ENCODE measurements at regions not wholly inside any gene's neighbourhood (a gene's known extent, or its start where the extent isn't known, plus 50 kb on each side); places are given as distances from the start of the nearest gene placed in this dataset.
"Not testable (repeated sequence)": the region's sequence is repeated elsewhere in the genome, so short reads cannot be mapped to it uniquely, and the experiment has no call there.

DNA sequence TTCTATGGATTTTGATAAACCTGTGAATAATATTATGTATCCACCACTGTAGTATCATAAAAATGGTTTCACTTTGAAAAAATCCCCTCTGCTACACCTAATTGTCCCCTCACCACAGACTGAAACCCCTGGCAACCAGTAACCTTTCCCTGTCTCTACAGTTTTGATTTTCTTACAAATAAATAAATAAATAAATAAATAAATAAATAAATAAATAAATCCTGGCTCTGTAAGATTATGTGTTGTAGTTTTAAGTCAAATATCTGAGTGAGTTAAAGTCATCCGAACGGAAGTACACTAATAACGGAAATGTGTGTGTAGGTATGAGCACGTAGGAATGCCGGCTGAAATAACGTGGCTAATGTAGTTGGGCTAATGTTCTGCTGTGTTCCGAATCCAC, 641.5 kb downstream of the GABRG1 start:
- DNase-seq (ENCODE audit: low read depth) = no peak

DNA sequence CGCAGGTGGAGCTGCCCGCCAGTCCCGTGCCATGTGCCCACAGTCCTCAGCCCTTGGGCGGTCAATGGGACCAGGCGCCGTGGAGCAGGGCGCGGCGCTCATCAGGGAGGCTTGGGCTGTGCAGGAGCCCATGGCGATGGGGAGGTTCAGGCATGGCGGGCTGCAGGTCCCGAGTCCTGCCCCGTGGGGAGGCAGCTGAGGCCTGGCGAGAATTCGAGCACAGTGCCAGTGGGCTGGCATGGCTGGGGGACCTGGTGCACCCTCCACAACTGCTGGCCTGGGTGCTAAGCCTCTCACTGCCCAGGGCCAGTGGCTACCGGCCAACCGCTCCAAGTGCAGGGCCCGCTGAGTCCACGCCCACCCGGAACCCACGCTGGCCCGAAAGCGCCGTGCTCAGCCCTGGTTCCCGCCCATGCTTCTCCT, 646.5 kb downstream of the GABRG1 start:
- no peak for DNase-seq (ENCODE audit: low read depth)

DNA sequence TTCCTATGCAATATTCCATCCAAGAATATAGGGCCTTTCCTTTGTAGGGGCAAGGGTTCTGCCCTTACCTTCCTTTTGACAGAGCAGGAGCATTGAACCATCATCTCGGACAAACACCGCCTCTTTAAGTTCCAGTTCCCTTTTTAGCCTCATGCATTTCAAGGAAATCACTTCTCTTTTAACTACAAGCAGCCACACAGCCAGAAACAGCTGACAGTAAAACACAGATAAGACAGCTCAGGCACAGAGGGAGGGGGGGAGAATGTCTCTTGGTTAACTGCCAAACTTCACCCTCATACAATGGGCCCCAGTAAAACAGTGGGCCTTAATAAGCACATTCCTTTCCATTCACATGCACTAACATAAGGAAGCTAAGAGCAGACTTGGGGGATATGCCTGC, 648.3 kb downstream of the GABRG1 start:
- DNase-seq (ENCODE audit: low read depth) = no peak

DNA sequence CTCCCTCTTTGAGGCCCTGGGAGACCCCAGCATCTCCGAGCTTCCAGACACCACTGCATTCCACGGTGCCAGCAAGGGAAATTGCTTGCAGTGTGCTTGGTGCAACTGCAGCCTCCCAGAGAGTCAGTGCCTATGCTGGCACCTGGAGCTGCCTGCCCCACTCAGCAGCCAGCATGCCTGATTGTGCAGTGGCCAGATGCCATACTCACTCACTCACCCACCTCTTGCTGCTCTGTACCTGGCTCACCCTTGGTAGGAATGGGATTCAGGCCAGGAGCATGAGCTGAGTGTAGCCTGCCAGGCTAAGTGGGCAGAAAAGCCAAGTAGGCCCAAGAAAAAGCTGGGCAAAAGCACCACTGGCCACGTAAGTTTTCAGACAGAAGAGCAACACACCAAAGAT, 651.4 kb downstream of the GABRG1 start:
- no peak for DNase-seq (ENCODE audit: low read depth)

DNA sequence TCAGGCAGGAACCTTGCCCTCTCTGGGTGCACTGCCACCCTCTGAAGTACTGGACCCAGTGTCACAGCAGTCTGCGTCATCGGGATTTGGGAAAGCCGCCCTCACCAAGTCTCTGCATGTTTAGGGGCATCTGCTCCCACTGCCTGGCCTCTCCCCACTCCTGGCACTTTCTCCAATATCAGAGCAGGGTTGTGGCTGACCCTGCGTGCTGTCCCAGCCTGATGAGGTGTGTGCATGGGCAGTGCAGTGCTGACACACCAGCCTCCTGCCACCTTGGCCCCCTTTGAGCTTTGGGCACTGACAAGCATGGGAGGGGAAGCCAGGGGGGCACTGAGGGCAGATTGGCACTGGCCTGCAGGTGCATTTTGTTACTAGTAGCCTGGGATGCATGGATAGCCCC, 652.5 kb downstream of the GABRG1 start:
- no peak for DNase-seq (ENCODE audit: low read depth)

GRCh38 chr4:45467157-45467556, 656.7 kb downstream of the GABRG1 start:
- no peak for DNase-seq (ENCODE audit: low read depth)

- DNase-seq (ENCODE audit: low read depth) = not testable (repeated sequence)
Measured at GRCh38 chr4:45460157-45460556, 663.7 kb downstream of the GABRG1 start.

GRCh38 chr4:45455217-45455616, 668.6 kb downstream of the GABRG1 start:
- no peak for DNase-seq (ENCODE audit: low read depth)

DNA sequence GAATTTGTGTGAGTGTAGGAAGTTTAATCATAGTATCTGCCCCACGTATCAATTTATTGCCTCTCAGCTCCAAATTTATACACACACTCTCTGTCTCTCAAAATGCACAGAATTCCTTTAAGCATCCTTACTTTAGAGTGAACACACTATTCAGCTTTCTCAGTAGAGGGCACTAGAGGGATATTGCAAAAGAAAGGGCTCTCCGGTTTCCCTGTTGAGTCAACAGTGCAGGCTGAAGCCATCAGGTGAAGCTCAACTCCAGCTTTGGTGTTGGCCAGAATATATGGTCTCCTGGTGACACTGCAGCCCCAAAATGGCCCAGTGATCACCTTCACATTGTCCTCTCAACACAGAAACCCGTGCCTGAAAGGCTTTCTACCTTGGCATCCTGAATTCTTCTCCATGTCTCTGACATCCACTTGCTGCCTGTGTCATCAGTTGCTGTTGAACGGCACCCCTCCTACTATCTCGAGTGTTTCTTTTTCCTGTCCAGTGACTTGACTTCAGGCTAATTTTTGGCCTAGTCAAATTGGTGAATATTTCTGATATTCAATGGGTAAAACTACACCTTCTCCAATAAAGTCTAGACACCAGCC, 670.5 kb downstream of the GABRG1 start:
- peak; percentile 49 for DNase-seq (ENCODE audit: low read depth)

DNA sequence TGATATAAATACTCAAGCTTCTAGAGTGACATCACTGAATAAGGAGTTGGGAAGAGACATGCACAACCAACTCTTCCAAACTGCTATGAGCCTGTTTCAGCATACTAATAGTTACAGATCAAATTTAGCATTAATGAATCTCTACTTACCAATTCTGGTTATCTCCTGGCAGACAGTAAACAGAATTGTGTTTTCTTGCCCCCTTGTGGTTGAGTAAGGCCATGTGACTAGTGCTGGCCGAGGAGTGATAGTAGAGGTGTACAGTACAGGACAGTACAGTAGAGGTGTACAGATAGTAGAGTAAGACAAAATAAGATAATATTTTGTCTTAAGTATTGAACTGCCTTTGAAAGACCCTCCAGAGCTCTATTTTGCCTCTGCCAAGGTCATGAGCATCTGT, 681.4 kb downstream of the GABRG1 start:
- DNase-seq (ENCODE audit: low read depth) = peak; percentile 12

DNA sequence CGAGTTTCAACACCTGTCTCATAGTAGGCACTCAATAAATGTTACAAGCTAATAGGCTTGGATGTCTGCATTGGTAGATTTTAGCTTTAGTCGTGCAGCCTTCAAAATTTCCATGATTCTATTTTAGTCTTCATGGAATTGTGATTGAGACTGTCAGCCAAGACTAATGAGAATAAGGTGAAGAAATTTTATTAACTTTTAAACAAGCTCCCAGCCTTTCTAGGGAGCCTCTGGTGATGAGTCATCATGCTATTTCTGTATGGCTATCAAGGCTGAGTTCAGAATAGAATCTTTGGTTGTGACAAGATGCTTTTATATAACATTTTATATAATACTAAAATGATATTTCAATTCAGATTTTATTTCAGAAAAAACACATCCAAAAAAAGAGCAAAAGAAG, 685.8 kb downstream of the GABRG1 start:
- no peak for DNase-seq (ENCODE audit: low read depth)

- DNase-seq (ENCODE audit: low read depth) = no peak
Measured at GRCh38 chr4:45437381-45437780, 686.5 kb downstream of the GABRG1 start.

DNA sequence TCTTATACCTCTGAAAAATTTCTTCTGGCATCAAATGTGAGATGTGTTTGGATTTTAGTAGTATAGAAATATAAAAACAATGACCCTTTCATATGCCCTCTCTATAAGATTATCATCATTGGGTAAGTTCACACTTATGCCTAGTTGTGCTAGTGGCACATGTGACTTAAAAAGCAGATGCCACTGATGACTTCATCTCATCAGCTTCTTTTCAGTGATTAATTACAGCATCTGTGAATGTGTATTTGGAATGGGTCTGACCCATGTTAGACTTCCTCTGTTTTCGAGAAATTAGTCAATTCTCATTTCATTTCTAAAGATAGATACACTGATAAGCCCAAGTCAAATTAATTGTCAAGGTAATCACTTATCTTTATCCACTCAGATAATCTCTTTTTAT, 698.7 kb downstream of the GABRG1 start:
- no peak for DNase-seq (ENCODE audit: low read depth)

DNA sequence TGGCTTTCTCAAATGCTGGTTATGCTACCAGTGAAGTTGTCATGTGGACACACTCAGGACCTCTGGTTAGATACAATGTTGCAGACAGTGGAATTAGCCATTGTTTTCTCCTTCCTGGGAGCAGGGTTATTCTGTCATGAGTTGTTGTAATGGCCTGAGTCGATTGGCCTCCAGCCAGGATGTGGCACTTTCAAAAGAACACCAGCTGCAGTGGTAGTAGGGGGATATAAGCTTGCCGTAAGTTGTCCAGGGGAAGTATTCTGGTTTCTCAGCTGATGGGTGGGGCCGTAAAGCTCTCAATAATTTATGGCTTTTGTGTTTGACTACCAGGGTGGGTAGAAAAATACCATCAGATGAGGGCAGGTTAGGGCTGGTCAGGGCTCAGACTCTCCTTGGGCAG, 697.5 kb upstream of the GNPDA2 start:
- no peak for DNase-seq (ENCODE audit: low read depth)

- DNase-seq (ENCODE audit: low read depth) = not testable (repeated sequence)
Measured at GRCh38 chr4:45420091-45420674, 693.8 kb upstream of the GNPDA2 start.

- DNase-seq (ENCODE audit: low read depth) = no peak
Measured at GRCh38 chr4:45410701-45411210, 684.4 kb upstream of the GNPDA2 start.

GRCh38 chr4:45409536-45409935, 683.2 kb upstream of the GNPDA2 start:
- DNase-seq (ENCODE audit: low read depth) = no peak

DNA sequence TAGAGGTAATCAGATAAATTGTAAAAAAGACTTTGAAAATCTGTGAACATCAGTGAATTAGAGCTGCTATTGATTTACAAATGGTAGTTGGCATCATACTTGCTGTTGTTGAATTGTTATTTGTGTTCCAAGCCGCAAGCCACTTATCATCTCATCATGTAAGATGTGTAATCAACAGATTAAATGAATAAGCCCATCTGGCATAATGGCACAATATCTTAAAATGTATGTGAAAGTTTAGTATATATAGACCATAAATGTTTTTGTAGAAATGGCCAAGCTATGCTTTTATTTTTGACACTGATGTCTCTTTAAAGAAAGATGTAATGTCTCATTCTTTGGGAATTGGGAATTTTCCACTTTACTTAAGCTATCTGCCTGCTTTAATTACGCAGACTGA, 682.6 kb upstream of the GNPDA2 start:
- no peak for DNase-seq (ENCODE audit: low read depth)

GRCh38 chr4:45399116-45399515, 672.8 kb upstream of the GNPDA2 start:
- no peak for DNase-seq (ENCODE audit: low read depth)

DNA sequence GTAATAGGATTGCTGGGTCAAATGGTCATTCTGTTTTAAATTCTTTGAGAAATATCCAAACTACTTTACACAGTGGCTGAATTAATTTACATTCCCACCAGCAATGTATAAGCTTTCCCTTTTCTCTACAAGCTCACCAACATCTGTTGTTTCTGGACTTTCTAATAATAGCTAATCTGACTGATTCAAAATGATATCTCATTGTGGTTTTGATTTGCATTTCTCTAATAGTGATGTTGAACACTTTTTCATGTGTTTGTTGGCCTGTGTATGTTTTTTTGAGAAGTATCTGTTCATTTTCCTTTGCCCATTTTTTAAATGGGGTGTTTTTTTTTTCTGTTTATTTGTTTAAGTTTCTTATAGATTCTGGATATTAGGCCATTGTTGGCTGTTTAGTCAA, 659.0 kb upstream of the GNPDA2 start:
- no peak for DNase-seq (ENCODE audit: low read depth)

- DNase-seq (ENCODE audit: low read depth) = no peak
Measured at GRCh38 chr4:45370408-45370807, 644.1 kb upstream of the GNPDA2 start.

DNA sequence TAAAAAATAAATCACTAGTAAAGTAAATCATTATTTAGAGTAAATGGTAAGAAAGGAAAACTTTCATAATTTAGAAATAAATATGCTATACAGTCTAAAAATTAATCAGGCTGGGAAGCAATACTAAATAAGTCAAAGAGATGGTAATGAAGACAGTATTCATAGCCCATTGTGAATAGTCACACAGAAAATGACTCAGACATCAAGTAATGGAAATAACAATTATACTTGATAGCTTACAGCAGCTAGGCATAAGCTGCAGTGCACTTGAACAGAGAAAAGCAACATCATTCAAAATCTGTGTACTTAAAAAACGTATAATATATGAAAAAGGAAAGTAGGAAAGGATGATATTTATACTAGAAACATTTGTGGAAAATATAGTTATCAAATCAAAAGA, 642.5 kb upstream of the GNPDA2 start:
- no peak for DNase-seq (ENCODE audit: low read depth)

- DNase-seq (ENCODE audit: low read depth) = no peak
Measured at GRCh38 chr4:45363931-45364330, 637.6 kb upstream of the GNPDA2 start.

All from HT1080 (cell line).